ENCODE measurements at regions not wholly inside any gene's neighbourhood (a gene's known extent, or its start where the extent isn't known, plus 50 kb on each side); places are given as distances from the start of the nearest gene placed in this dataset.

DNA sequence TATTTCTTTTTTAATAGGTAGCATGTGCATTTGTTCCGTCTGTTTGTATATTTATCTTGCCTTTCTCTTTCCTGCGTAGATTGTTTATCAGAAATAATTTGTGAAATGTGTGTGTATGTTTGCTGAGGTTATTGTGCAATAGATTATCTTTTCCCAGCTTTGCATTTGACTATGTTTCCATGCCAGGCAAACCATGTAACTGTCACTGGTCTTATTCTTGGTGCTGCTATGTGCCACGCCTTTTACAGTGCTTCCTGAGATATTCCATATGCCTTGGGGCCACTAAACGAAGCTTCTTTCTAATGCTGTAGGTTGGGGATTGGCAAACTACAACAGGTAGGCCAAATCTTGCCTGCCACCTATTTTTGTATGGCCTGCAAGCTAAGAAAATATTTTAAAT lies 598.8 kb downstream of the PLPP3 start:
- Histone ChIP-seq H3K27ac (no peak overlapping the region), H3K4me1 (peaks cover 4% of the 10 kb centered on the region; the same call in 1 of the 3 replicates), H3K4me3 (no peak overlapping the region), H3K9me3 (no peaks in the 10 kb centered on the region), H3K4me2 (no peak overlapping the region)
- ChIA-PET POLR2A (no interaction called here), CTCF (interaction anchor here (1.1 kb wide), 1 partner anchor 10 kb away, joined by 4 read pairs; no protein-coding TSS in a partner anchor)
- WGBS (ENCODE audit: missing lambda C conversion rate) = 49% methylated on average over 4 of the region's 4 CpGs
- DNase-seq (ENCODE audit: low read depth in 1 of 2, low spot score in 1 of 2) = peak in 1 of 2 experiments; percentile 2
- no peak for ATAC-seq
- TF ChIP-seq, protein P1, sequence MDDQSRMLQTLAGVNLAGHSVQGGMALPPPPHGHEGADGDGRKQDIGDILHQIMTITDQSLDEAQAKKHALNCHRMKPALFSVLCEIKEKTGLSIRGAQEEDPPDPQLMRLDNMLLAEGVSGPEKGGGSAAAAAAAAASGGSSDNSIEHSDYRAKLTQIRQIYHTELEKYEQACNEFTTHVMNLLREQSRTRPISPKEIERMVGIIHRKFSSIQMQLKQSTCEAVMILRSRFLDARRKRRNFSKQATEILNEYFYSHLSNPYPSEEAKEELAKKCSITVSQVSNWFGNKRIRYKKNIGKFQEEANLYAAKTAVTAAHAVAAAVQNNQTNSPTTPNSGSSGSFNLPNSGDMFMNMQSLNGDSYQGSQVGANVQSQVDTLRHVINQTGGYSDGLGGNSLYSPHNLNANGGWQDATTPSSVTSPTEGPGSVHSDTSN (IDR thresholded peaks at IDR 0.05) = no peak
- TF ChIP-seq HEYL (CRISPR knock-in tag; IDR thresholded peaks at IDR 0.05) = no peak
- TF ChIP-seq CEBPB (IDR thresholded peaks at IDR 0.05) = 0 out of 4 replicates have a peak, but pooled peaks of 1 of the 2 experiments have one; percentile 23
- TF ChIP-seq NR3C1 (IDR thresholded peaks at IDR 0.05) = no peak
- FAIRE-seq = no peak

DNA sequence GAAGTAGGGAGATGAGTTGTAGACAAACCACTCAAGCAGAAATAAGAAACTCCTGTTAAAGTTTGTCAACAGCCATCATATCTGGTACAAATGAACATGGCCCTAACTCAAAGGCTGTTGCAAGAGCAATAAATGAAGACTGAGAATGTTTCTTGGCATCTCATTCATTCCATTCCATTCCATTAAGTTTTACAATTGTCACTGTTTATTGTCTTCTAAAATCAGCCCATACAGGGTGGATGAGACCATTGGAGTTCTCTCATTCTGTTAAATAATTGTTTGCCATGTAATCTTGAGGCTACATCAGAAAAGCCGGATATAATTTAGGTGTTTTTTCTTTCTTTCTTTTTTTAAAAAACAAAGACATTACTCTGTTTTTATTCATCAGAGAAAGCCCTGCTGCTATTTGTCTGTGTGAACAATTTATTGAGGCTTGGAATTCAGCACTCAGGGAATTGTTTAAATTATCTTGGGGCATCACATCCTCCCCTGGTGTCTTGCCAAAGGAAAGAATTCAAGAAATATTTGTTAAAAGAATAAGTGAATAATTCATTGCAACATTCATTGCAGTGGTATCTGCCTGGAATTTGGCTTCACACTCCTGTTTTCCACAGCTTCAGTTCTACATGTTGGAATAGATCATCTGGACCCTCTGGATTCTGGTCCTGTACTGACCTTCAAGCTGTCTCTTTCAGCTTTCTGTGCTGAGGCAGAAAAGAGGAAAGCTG lies 604.5 kb downstream of the PLPP3 start:
- CTCF ChIA-PET = no interaction called here
- FAIRE-seq = no peak
- TF ChIP-seq, protein P2, sequence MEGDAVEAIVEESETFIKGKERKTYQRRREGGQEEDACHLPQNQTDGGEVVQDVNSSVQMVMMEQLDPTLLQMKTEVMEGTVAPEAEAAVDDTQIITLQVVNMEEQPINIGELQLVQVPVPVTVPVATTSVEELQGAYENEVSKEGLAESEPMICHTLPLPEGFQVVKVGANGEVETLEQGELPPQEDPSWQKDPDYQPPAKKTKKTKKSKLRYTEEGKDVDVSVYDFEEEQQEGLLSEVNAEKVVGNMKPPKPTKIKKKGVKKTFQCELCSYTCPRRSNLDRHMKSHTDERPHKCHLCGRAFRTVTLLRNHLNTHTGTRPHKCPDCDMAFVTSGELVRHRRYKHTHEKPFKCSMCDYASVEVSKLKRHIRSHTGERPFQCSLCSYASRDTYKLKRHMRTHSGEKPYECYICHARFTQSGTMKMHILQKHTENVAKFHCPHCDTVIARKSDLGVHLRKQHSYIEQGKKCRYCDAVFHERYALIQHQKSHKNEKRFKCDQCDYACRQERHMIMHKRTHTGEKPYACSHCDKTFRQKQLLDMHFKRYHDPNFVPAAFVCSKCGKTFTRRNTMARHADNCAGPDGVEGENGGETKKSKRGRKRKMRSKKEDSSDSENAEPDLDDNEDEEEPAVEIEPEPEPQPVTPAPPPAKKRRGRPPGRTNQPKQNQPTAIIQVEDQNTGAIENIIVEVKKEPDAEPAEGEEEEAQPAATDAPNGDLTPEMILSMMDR (IDR thresholded peaks at IDR 0.05) = no peak
- TF ChIP-seq GATA3 (IDR thresholded peaks at IDR 0.05; ENCODE audit: borderline replicate concordance) (peak; percentile 22; the same call in 1 of the 2 replicates), EP300 (IDR thresholded peaks at IDR 0.05) (peak in 1 of 2 experiments; percentile 31; a peak in 1 of 5 replicates)
- DNase-seq (ENCODE audit: low read depth in 1 of 2, low spot score in 1 of 2) = peak in 1 of 2 experiments; percentile 7
- Histone ChIP-seq H3K4me2 (peak overlapping the region; percentile 38; the same call in 2 of the 3 replicates), H3K4me3 (no peak overlapping the region), H3K4me1 (peaks cover 15% of the 10 kb centered on the region), H3K27ac (peak overlapping the region in 1 of 2 experiments; percentile 66; a peak in 4 of 6 replicates), H3K9me3 (no peaks in the 10 kb centered on the region)
- ATAC-seq = no peak; a peak in 1 of 6 replicates
- 37% methylated on average over 1 of the region's 1 CpG for WGBS (ENCODE audit: missing lambda C conversion rate)
- POLR2A ChIA-PET = no interaction called here

DNA sequence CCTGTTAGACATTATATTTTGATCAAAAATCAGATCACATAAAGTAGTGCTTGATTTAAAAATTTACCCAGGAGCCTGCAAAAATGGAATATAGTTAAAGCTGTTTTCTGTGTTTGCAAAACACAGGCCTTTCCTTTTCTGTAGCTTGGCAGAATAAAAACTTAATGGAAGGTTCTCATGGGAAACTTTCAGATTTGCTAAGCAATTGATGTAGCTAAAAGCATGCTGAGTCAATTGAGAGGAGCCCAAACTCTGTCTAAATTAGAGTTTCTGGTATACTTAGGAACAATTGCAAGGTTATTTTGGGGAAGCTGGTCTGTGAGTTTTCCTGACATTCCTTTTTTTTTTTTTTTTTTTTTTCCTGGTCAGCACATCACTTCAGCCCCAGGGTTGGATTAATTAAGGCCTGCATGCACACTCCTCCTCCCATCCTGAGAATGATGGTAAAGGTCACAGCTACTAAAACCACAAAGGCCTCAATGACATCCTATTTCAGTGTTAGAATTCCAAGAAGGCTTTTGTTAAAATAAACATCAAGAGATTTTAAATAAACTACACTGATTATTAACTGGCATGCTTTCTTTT lies 608.7 kb downstream of the PLPP3 start:
- DNase-seq (ENCODE audit: low read depth in 1 of 2, low spot score in 1 of 2) (no peak), ATAC-seq (no peak), FAIRE-seq (no peak)
- no peak overlapping the region for H3K27ac ChIP-seq
- no peak overlapping the region for H3K4me2 ChIP-seq
- TF ChIP-seq EP300 (IDR thresholded peaks at IDR 0.05) = no peak
- TF ChIP-seq, protein P3, sequence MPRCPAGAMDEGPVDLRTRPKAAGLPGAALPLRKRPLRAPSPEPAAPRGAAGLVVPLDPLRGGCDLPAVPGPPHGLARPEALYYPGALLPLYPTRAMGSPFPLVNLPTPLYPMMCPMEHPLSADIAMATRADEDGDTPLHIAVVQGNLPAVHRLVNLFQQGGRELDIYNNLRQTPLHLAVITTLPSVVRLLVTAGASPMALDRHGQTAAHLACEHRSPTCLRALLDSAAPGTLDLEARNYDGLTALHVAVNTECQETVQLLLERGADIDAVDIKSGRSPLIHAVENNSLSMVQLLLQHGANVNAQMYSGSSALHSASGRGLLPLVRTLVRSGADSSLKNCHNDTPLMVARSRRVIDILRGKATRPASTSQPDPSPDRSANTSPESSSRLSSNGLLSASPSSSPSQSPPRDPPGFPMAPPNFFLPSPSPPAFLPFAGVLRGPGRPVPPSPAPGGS (IDR thresholded peaks at IDR 0.05) = no peak
- ChIA-PET CTCF (no interaction called here), POLR2A (no interaction called here)
- peaks cover 15% of the 10 kb centered on the region for H3K4me1 ChIP-seq
- H3K9me3 ChIP-seq = no peaks in the 10 kb centered on the region
- H3K4me3 ChIP-seq = no peak overlapping the region

DNA sequence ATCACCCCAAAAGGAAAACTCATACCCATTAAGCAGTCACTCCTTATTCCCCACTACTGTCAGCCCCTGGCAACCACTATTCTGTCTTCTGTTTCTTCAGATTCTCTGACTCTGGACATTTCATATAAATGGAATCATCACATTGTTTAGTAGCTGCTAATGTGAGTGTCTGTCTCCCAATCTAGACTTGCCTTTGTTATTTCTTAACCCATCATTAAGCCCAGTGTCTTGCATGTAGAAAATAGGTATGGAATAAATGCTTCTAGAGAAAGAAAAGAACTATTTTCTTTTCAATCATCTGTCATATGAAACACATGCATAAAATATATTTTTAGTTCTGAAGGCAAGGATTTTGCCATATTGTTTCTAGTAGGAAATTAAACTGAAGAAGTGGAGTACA lies 610.0 kb downstream of the PLPP3 start:
- Histone ChIP-seq H3K4me2 (no peak overlapping the region), H3K4me3 (no peak overlapping the region), H3K4me1 (peaks cover 4% of the 10 kb centered on the region; the same call in 1 of the 3 replicates), H3K9me3 (no peaks in the 10 kb centered on the region), H3K27ac (no peak overlapping the region)
- FAIRE-seq = no peak
- no peak for ATAC-seq
- POLR2A ChIA-PET = no interaction called here
- CTCF ChIA-PET = no interaction called here
- TF ChIP-seq EHMT2 (IDR thresholded peaks at IDR 0.05; ENCODE audit: low read depth) (no peak), TFCP2L1 (CRISPR knock-in tag; IDR thresholded peaks at IDR 0.05) (no peak)
- no peak for DNase-seq (ENCODE audit: low read depth in 1 of 2, low spot score in 1 of 2)

DNA sequence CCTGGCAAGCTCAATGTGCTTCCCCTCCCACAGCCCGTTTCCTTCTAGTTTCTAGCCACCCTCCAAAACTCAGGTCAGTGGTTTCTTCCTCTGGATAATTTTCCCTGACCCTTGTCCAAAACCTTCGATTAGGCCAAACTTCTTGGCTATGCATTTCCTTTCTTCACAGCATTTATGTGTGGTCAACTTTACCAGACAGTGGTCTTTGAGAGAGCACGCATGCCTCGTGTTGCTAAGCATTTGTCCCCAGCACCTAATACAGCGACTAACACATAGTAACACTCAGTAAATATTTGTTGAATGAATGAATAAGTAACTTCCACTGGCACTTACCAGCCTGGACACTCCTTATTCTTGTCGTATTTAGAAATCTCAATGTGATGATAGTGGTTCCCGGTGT lies 610.7 kb downstream of the PLPP3 start:
- Histone ChIP-seq H3K27ac (no peak overlapping the region), H3K4me2 (no peak overlapping the region), H3K4me3 (no peak overlapping the region), H3K9me3 (no peaks in the 10 kb centered on the region), H3K4me1 (no peaks in the 10 kb centered on the region)
- 52% methylated on average over 7 of the region's 7 CpGs for WGBS (ENCODE audit: missing lambda C conversion rate)
- DNase-seq (ENCODE audit: low read depth in 1 of 2, low spot score in 1 of 2) (no peak), FAIRE-seq (no peak), ATAC-seq (no peak)
- ChIA-PET POLR2A (no interaction called here), CTCF (no interaction called here)
- TF ChIP-seq ZNF302 (CRISPR knock-in tag; IDR thresholded peaks at IDR 0.05) (no peak), SMC3 (IDR thresholded peaks at IDR 0.05) (no peak), NFE2L2 (conservative IDR thresholded peaks at IDR 0.05; ENCODE audit: low read length) (no peak), CEBPB (IDR thresholded peaks at IDR 0.05) (no peak), RAD21 (conservative IDR thresholded peaks at IDR 0.05 in 1 of 2, IDR thresholded peaks at IDR 0.05 in 1 of 2) (no peak), NR3C1 (IDR thresholded peaks at IDR 0.05) (no peak), CHD4 (IDR thresholded peaks at IDR 0.05; ENCODE audit: borderline replicate concordance) (no peak), POLR2AphosphoS2 (conservative IDR thresholded peaks at IDR 0.05; ENCODE audit: low read length) (no peak), HDAC2 (IDR thresholded peaks at IDR 0.05) (no peak), RNF2 (IDR thresholded peaks at IDR 0.05; ENCODE audit: borderline replicate concordance, low read depth) (no peak), TP53 (CRISPR knock-in tag; IDR thresholded peaks at IDR 0.05) (no peak), EHF (CRISPR knock-in tag; IDR thresholded peaks at IDR 0.05) (no peak)
- TF ChIP-seq, protein P4, sequence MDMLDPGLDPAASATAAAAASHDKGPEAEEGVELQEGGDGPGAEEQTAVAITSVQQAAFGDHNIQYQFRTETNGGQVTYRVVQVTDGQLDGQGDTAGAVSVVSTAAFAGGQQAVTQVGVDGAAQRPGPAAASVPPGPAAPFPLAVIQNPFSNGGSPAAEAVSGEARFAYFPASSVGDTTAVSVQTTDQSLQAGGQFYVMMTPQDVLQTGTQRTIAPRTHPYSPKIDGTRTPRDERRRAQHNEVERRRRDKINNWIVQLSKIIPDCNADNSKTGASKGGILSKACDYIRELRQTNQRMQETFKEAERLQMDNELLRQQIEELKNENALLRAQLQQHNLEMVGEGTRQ (IDR thresholded peaks at IDR 0.05) = no peak
